ENCODE measurements at regions not wholly inside any gene's neighbourhood (a gene's known extent, or its start where the extent isn't known, plus 50 kb on each side); places are given as distances from the start of the nearest gene placed in this dataset.

GRCh38 chr1:5318143-5318816 is 663.9 kb downstream of the AJAP1 start:
- DNase-seq (ENCODE audit: low read depth): no peak
- TF ChIP-seq, protein P1, sequence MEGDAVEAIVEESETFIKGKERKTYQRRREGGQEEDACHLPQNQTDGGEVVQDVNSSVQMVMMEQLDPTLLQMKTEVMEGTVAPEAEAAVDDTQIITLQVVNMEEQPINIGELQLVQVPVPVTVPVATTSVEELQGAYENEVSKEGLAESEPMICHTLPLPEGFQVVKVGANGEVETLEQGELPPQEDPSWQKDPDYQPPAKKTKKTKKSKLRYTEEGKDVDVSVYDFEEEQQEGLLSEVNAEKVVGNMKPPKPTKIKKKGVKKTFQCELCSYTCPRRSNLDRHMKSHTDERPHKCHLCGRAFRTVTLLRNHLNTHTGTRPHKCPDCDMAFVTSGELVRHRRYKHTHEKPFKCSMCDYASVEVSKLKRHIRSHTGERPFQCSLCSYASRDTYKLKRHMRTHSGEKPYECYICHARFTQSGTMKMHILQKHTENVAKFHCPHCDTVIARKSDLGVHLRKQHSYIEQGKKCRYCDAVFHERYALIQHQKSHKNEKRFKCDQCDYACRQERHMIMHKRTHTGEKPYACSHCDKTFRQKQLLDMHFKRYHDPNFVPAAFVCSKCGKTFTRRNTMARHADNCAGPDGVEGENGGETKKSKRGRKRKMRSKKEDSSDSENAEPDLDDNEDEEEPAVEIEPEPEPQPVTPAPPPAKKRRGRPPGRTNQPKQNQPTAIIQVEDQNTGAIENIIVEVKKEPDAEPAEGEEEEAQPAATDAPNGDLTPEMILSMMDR (conservative IDR thresholded peaks at IDR 0.05; ENCODE audit: low read depth, low read length): no peak
- H3K4me3 ChIP-seq (ENCODE audit: low read depth, low read length): no peak overlapping the region

GRCh38 chr1:5317391-5317790 is 663.0 kb downstream of the AJAP1 start:
- TF ChIP-seq, protein P1 (conservative IDR thresholded peaks at IDR 0.05; ENCODE audit: low read depth, low read length): no peak
- no peak overlapping the region for H3K4me3 ChIP-seq (ENCODE audit: low read depth, low read length)
- no peak for DNase-seq (ENCODE audit: low read depth)

GRCh38 chr1:5312862-5313261 is 658.5 kb downstream of the AJAP1 start:
- TF ChIP-seq, protein P1 (conservative IDR thresholded peaks at IDR 0.05; ENCODE audit: low read depth, low read length): no peak
- no peak for DNase-seq (ENCODE audit: low read depth)
- no peak overlapping the region for H3K4me3 ChIP-seq (ENCODE audit: low read depth, low read length)

DNA sequence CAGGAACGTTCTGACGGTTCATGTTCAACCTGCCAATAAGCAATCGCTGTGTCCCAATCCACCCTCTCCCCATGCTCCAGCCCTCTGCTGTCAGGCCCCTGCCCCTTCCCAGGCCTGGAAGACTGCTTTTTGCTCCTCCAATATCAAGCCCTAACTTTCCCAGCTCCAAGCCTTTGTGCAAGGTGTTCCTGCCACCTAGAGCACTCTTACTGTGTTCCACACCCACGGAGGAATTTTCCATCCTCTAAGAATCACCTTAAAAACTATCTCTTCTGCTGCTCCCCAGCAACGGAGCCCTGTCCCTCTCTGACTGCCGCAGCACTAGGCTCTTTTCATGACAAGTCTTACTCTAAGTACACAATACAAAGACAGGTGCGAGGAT is 657.9 kb downstream of the AJAP1 start:
- no peak overlapping the region for H3K4me3 ChIP-seq (ENCODE audit: low read depth, low read length)
- DNase-seq (ENCODE audit: low read depth): no peak
- TF ChIP-seq, protein P1 (conservative IDR thresholded peaks at IDR 0.05; ENCODE audit: low read depth, low read length): no peak

DNA sequence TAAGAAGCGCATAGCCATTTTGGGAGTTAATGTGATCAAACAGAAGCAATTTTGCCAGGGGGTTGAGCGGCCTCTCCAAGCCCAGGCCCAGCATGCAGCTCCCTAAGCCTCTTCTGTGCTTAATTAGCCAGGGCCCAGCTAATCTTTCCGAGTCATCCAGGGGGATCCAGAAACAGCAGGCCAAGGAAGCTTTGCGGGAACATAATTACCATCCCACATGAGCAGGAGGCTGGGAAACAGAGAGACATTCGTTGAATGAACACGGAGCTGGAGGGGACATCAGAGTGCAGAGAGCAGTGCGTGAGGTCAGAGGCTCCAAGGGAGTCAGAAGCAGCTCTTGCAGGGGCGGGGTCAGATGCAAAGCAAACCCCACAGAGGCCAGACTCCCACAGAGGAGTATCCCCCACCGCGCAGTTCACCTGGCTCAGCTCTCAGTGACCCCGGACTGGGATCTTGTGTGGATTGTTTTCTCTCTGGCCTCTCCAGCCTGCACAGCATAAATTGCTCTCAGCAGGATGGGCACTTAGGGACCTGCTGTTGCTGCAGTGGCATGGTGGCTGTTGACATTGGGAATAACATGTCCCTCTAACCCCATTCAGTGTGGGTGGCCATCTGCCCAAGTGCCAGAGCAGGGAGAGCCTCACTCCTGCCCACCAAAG is 657.4 kb downstream of the AJAP1 start:
- H3K4me3 ChIP-seq (ENCODE audit: low read depth, low read length): no peak overlapping the region
- DNase-seq (ENCODE audit: low read depth): no peak
- TF ChIP-seq, protein P1 (conservative IDR thresholded peaks at IDR 0.05; ENCODE audit: low read depth, low read length): no peak

GRCh38 chr1:5311147-5311546 is 656.7 kb downstream of the AJAP1 start:
- DNase-seq (ENCODE audit: low read depth): no peak
- TF ChIP-seq, protein P1 (conservative IDR thresholded peaks at IDR 0.05; ENCODE audit: low read depth, low read length): no peak
- no peak overlapping the region for H3K4me3 ChIP-seq (ENCODE audit: low read depth, low read length)

DNA sequence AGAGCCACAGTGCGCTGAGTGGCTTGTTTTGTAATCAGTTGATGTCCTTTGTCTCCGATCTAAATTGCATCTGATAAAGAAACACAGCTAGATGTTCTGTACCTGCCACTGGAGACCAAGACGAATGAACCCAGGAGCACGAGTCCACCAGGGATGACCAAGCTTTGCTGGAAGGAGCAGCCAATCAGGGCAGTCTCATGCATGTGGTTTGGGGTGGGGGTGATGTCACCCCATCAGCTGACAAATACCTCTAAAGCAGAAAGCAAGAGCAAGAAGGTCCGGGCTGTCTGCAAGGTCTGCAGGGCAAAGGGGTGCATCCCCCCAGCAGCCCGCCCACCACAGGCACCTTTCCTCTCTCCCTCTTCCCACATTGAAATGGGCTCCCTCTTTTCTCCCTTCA is 653.8 kb downstream of the AJAP1 start:
- TF ChIP-seq, protein P1 (conservative IDR thresholded peaks at IDR 0.05; ENCODE audit: low read depth, low read length): no peak
- no peak overlapping the region for H3K4me3 ChIP-seq (ENCODE audit: low read depth, low read length)
- no peak for DNase-seq (ENCODE audit: low read depth)
